HG02571 (cell line): ENCODE measurements at regions not wholly inside any gene's neighbourhood (a gene's known extent, or its start where the extent isn't known, plus 50 kb on each side); places are given as distances from the start of the nearest gene placed in this dataset.
"Not testable (repeated sequence)": the region's sequence is repeated elsewhere in the genome, so short reads cannot be mapped to it uniquely, and the experiment has no call there.

Source experiments
- ATAC-seq: cut with Tn5 transposase; IDR thresholded peaks from one replicate; pipeline ENCODE4 v1.9.1; 2021; ENCODE audit warnings: mild to moderate bottlenecking, moderate library complexity; ENCODE audit not compliant: unreplicated experiment

GRCh38 chr4:129248621-129249020 is 152.7 kb downstream of the C4orf33 start:
- ATAC-seq = no peak

GRCh38 chr4:129254126-129254525 is 158.2 kb downstream of the C4orf33 start:
- no peak for ATAC-seq

GRCh38 chr4:129254526-129254925 is 158.6 kb downstream of the C4orf33 start:
- ATAC-seq = no peak

GRCh38 chr4:129261584-129261983 is 165.6 kb downstream of the C4orf33 start:
- no peak for ATAC-seq

GRCh38 chr4:129264008-129264657 is 168.2 kb downstream of the C4orf33 start:
- peak; percentile 98 for ATAC-seq

GRCh38 chr4:129278868-129279267 is 182.9 kb downstream of the C4orf33 start:
- ATAC-seq = no peak

GRCh38 chr4:129282293-129282692 is 186.3 kb downstream of the C4orf33 start:
- no peak for ATAC-seq

- ATAC-seq = not testable (repeated sequence)
Measured at GRCh38 chr4:129292194-129292593, 196.2 kb downstream of the C4orf33 start.

- no peak for ATAC-seq
Measured at GRCh38 chr4:129314781-129315180, 218.8 kb downstream of the C4orf33 start.

- ATAC-seq = no peak
Measured at GRCh38 chr4:129322920-129323319, 227.0 kb downstream of the C4orf33 start.

GRCh38 chr4:129323658-129324057 is 227.7 kb downstream of the C4orf33 start:
- no peak for ATAC-seq

- ATAC-seq = no peak
Measured at GRCh38 chr4:129326571-129327460, 230.9 kb downstream of the C4orf33 start.

- ATAC-seq = no peak
Measured at GRCh38 chr4:129327637-129328036, 231.7 kb downstream of the C4orf33 start.

- ATAC-seq = no peak
Measured at GRCh38 chr4:129328162-129328561, 232.2 kb downstream of the C4orf33 start.

- ATAC-seq = no peak
Measured at GRCh38 chr4:129334136-129334535, 238.2 kb downstream of the C4orf33 start.

GRCh38 chr4:129335276-129335675 is 239.3 kb downstream of the C4orf33 start:
- ATAC-seq = no peak

GRCh38 chr4:129335818-129336217 is 239.9 kb downstream of the C4orf33 start:
- ATAC-seq = no peak

GRCh38 chr4:129336457-129337227 is 240.7 kb downstream of the C4orf33 start:
- no peak for ATAC-seq

GRCh38 chr4:129337228-129337620 is 241.3 kb downstream of the C4orf33 start:
- no peak for ATAC-seq

- no peak for ATAC-seq
Measured at GRCh38 chr4:129342819-129343408, 247.0 kb downstream of the C4orf33 start.

- ATAC-seq = no peak
Measured at GRCh38 chr4:129344058-129344457, 248.1 kb downstream of the C4orf33 start.
